H4 (cell line): ENCODE measurements at regions not wholly inside any gene's neighbourhood (a gene's known extent, or its start where the extent isn't known, plus 50 kb on each side); places are given as distances from the start of the nearest gene placed in this dataset.

Experiments used
- DNase-seq: peaks from one replicate; pipeline ENCODE4 v3.0.0-alpha.2; 2015; ENCODE audit warnings: low spot score

- no peak for DNase-seq
Measured at GRCh38 chr11:119983240-119983732, 154.6 kb downstream of the TRIM29 start.

GRCh38 chr11:119982517-119983239 is 155.2 kb downstream of the TRIM29 start:
- DNase-seq, result no peak

GRCh38 chr11:119980431-119980830 is 157.5 kb downstream of the TRIM29 start:
- DNase-seq, result no peak

GRCh38 chr11:119979701-119980100 is 158.2 kb downstream of the TRIM29 start:
- DNase-seq, result no peak

GRCh38 chr11:119978696-119979095 is 159.2 kb downstream of the TRIM29 start:
- no peak for DNase-seq

GRCh38 chr11:119977881-119978280 is 160.0 kb downstream of the TRIM29 start:
- no peak for DNase-seq

GRCh38 chr11:119977561-119977860 is 160.4 kb downstream of the TRIM29 start:
- no peak for DNase-seq

- DNase-seq, result no peak
Measured at GRCh38 chr11:119976805-119977560, 160.9 kb downstream of the TRIM29 start.

- DNase-seq, result no peak
Measured at GRCh38 chr11:119975561-119976152, 162.3 kb downstream of the TRIM29 start.

GRCh38 chr11:119974467-119974866 is 163.4 kb downstream of the TRIM29 start:
- DNase-seq, result no peak

GRCh38 chr11:119974051-119974450 is 163.9 kb downstream of the TRIM29 start:
- DNase-seq, result no peak

GRCh38 chr11:119972281-119972680 is 165.6 kb downstream of the TRIM29 start:
- no peak for DNase-seq

GRCh38 chr11:119970555-119971304 is 167.2 kb downstream of the TRIM29 start:
- no peak for DNase-seq

- peak; percentile 50 for DNase-seq
Measured at GRCh38 chr11:119964136-119965025, 173.5 kb downstream of the TRIM29 start.

- DNase-seq, result no peak
Measured at GRCh38 chr11:119957951-119958350, 180.0 kb downstream of the TRIM29 start.

- no peak for DNase-seq
Measured at GRCh38 chr11:119952441-119952840, 185.5 kb downstream of the TRIM29 start.

GRCh38 chr11:119943298-119943655 is 194.6 kb downstream of the TRIM29 start:
- DNase-seq, result no peak

GRCh38 chr11:119942583-119943297 is 195.2 kb downstream of the TRIM29 start:
- no peak for DNase-seq

GRCh38 chr11:119941636-119942411 is 196.1 kb downstream of the TRIM29 start:
- no peak for DNase-seq

- DNase-seq, result no peak
Measured at GRCh38 chr11:119941171-119941570, 196.7 kb downstream of the TRIM29 start.
